NOMO-1 treated with dmso at 0.1 percent for 144 hours (cell line): ENCODE measurements at regions not wholly inside any gene's neighbourhood (a gene's known extent, or its start where the extent isn't known, plus 50 kb on each side); places are given as distances from the start of the nearest gene placed in this dataset.

Experiments used
- DNase-seq: peaks from one replicate; lab custom pipeline; 2025; ENCODE audit not compliant: unreplicated experiment; lab: John Stamatoyannopoulos, UW

- DNase-seq: no peak
Measured at GRCh38 chr18:39685303-39685902, 2119.8 kb upstream of the CELF4 start.

GRCh38 chr18:39681061-39681460 lies 2115.5 kb upstream of the CELF4 start:
- no peak for DNase-seq

DNA sequence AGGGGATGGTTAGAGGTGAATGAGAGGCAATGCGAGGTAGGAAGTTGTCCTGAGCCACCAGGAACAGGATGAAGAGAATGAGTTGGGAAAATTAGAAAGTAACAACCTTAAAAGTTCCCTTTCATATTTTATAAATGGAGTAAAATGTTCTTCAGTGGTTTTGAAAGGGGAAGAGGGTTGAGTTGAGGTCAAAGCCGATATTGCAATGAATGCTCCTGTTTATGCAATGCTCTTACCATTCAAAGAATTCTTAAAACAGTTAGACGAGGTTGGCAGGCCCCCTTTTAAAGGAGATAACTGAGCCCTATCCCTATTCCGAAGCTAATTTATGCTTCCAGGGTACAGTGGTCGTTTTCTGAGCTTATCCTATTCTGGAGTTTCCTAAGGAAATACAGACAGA lies 2110.3 kb upstream of the CELF4 start:
- no peak for DNase-seq

DNA sequence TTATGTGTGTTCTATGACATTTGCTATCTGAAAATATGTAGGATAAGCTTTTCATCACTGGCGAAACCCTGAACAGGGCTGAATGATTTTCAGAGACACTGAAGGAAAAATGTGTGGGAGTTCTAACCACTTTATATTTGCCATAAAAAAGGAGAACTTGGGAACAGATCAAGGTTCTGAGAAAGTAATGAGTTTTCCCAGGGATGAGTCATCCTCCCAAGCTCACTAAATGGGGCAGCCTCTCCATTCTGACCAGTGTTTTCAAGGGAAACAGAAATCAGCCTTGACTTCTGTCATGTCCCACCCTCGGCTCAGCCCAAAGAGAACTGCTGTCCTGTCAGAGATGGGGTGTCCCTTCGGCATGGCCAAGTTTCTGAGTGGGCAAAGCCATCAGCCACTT lies 2109.8 kb upstream of the CELF4 start:
- DNase-seq: no peak

- no peak for DNase-seq
Measured at GRCh38 chr18:39672171-39672570, 2106.6 kb upstream of the CELF4 start.

- DNase-seq: no peak
Measured at GRCh38 chr18:39667905-39668304, 2102.3 kb upstream of the CELF4 start.

DNA sequence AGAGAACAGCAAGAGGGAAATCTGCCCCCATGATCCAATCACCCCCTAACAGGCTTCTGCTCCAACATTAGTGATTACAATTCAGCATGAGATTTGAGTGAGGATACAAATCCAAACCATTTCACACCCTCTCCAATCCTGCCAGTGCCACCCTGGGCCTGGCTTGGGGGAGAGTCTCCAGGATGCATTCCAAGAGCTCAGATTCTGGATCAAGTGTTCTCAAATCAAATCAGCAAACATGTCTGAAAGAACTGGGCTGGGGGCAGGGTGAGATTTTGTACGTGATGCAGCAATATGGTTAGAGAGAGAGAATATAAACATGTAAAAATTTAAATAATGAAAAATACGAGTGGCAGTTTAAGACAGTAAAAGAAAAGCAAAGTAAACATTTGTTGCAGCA lies 2100.9 kb upstream of the CELF4 start:
- no peak for DNase-seq

DNA sequence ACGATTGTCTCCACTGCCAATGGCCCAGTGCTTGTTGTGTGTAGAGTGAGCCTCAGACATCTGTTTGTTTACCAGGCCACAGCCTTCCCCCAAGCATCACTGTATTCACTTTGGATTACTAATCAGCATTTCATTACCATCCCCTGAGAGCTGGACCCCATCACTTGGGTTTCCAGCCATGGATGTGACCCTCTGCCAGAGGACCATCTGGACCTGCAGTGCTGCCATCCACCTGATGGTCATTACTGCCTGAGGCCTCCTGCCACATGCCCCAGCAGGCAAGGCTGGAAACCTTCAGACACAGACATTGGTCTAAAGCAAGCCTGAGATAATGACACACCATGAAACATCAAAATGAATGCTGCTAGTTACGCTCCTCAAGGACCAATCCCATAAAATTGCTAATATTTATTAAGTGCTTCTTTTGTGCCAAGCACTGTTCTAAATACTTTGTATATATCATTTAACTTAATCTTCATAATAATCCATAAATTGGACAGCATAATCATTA lies 2096.3 kb upstream of the CELF4 start:
- DNase-seq: no peak

DNA sequence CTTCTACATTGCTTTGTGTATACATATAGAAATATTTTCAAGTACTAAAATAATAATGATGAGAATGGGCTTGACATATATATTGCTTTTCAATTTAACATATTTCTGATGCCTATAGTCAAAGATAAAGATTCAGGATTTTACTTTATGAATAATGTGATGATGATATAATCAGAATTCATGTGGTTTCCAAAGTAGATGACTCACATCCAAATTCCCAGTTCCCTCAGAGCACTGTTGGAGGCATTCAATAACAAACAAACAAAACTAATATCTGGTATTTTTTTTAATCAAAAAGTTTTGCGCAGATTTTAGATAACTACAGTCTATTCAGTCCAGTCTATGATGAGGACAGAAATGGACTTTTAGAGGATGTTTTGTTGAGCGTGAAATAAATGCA lies 2094.5 kb upstream of the CELF4 start:
- no peak for DNase-seq

- DNase-seq: no peak
Measured at GRCh38 chr18:39655341-39655740, 2089.7 kb upstream of the CELF4 start.

DNA sequence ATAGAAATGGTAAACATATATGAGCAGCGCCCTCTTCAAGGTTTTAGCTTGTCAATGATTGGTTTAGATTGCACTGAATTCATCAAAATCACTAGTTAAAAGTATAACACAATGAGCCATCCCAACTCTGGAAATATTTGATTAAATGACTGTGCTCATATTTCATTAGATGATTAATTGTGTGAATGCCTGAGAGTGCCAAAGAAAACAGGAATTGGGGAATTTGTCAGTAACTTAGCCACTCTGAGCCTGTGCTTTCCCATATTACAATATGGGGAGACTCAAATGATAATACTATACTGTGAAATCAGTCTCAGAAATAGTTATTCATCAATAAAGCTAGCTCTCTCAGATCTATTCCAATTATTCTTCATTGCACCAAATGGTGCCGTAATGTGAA lies 2087.6 kb upstream of the CELF4 start:
- DNase-seq: no peak

DNA sequence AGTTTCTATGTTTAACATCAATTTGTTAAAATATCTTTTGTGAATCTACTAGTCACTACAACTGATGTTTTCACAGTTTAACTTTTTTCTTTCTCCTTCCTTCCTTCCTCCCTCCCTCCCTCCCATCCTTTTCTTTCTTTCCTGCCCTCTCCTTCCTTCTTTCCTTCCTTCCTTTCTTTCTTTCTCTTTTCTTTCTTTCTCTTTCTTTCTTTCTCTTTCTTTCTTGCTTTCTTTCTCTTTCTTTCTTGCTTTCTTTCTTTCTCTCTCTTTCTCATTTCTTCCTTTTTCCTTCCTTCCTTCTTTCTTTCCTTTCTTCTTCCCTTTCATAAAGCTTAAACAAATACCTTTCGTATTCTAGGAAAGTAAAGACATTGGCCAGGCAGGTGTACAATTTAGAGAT lies 2083.0 kb upstream of the CELF4 start:
- no peak for DNase-seq

GRCh38 chr18:39647627-39648534 lies 2082.3 kb upstream of the CELF4 start:
- no peak for DNase-seq

GRCh38 chr18:39638224-39638623 lies 2072.6 kb upstream of the CELF4 start:
- DNase-seq: no peak

DNA sequence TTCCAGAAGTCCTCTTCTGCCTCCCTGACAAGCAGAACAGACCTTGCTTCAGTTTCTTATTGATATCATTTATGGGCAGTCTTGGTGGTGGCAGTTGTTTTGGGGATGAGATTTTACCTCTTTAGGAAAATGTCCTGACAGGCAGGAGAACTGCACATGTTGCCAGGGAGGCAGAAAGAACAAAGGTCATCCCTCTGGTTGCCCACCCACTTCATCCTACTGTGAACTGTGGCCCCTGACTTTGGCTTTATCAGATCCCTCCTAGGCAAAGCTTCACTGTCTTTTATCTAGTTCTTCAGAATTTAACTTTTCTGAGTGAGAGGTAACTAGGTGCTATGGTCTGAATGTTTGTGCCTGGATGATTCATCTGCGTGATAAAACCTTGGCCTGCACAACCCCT lies 2071.3 kb upstream of the CELF4 start:
- DNase-seq: no peak

DNA sequence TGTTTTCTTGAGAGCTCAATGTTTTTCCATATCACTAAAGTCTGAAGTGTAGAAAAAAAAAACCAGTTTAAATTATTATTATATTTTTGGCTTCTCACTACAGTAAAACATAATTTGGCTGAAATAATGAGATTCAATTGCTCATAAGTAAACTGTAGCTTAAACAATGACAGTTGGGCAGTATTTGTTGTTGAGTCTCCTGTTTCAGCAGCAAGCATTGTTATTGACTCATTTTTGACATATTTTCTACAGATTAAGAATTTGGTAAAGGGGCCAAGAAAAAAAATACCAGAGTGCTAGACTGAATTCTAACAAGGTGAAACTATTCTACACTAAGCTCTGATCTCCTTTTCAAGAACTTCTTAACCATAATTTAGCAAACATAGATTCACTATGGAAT lies 2070.4 kb upstream of the CELF4 start:
- no peak for DNase-seq

DNA sequence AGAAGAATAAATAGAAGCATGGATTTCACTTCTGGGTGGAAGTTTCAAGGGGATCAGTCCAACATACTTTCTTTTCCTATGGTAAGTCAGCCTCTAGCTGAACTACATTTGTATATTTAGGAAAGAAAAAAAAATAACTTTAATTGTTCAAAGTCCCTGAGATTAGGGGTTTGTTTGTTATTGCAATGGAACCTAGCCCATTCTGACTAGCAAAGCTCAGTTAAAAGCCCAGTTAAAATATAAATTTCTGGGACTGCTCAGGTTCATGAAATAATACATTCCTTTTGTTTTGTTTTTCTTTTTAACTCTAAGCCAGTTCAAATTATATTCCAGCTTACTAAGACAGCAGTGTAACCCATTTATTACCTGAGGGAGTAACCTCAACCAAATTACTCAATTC lies 2069.6 kb upstream of the CELF4 start:
- no peak for DNase-seq

GRCh38 chr18:39627936-39628335 lies 2062.3 kb upstream of the CELF4 start:
- DNase-seq: no peak

DNA sequence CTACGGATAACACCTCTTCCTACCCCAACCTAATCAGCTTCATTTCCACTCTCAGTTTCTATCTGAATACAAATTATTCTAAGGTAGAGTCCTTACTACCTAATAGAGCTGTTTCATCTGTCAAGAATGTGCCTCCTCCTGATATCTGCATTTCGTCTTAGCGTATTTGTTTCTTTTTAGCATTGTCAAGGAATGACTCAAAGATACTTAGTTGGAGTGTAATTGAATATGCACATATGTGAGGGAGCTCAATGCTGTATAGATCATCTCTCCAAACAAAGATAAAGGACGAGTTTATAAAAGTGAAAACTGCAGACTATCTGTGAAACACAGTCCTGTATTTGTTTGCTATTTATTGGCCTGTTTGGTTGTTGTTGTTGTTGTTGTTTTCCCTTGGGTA lies 2059.4 kb upstream of the CELF4 start:
- no peak for DNase-seq

DNA sequence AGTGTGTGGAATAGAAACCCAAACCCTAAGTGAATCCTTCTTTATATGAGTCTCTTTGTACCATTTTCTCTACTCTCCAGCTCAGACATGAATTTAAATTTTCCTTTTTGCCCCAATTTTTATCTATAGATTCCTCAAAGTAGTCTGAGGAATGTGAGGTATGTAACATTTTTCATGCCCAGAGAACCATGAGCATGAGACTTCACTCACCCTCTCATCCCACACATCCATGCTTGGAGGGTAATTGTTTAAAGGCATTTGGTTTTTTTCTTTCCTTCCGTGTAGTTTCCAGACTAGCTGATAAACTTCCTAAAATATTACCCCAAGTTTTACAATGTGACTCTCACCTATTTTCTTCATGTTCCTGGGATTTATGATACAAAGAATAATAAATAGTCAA lies 2056.8 kb upstream of the CELF4 start:
- DNase-seq: no peak

GRCh38 chr18:39620551-39621168 lies 2055.1 kb upstream of the CELF4 start:
- DNase-seq: no peak
